NCI-H446 (cell line): ENCODE measurements at regions not wholly inside any gene's neighbourhood (a gene's known extent, or its start where the extent isn't known, plus 50 kb on each side); places are given as distances from the start of the nearest gene placed in this dataset.

ENCODE experiments used
- DNase-seq, 2 experiments: peaks; one replicate each; lab custom pipeline; 2025; lab: John Stamatoyannopoulos, UW

GRCh38 chr12:94749455-94749854 lies 99.1 kb upstream of the TMCC3 start:
- no peak for DNase-seq

GRCh38 chr12:94748726-94749421 lies 98.5 kb upstream of the TMCC3 start:
- no peak for DNase-seq

- peak in 1 of 2 experiments; percentile 27 for DNase-seq
Measured at GRCh38 chr12:94745562-94745961, 95.2 kb upstream of the TMCC3 start.

- no peak for DNase-seq
Measured at GRCh38 chr12:94743174-94743573, 92.8 kb upstream of the TMCC3 start.

- DNase-seq = no peak
Measured at GRCh38 chr12:94740601-94741362, 90.4 kb upstream of the TMCC3 start.

- DNase-seq = no peak
Measured at GRCh38 chr12:94736820-94737219, 86.5 kb upstream of the TMCC3 start.

GRCh38 chr12:94736004-94736403 lies 85.6 kb upstream of the TMCC3 start:
- no peak for DNase-seq

- DNase-seq = no peak
Measured at GRCh38 chr12:94733727-94734126, 83.4 kb upstream of the TMCC3 start.

GRCh38 chr12:94732367-94732990 lies 82.1 kb upstream of the TMCC3 start:
- DNase-seq = no peak

GRCh38 chr12:94731733-94732360 lies 81.5 kb upstream of the TMCC3 start:
- DNase-seq = no peak

GRCh38 chr12:94730847-94731246 lies 80.5 kb upstream of the TMCC3 start:
- DNase-seq = no peak

GRCh38 chr12:94726236-94726835 lies 76.0 kb upstream of the TMCC3 start:
- no peak for DNase-seq

- DNase-seq = peak in 1 of 2 experiments; percentile 7
Measured at GRCh38 chr12:94725375-94726168, 75.2 kb upstream of the TMCC3 start.

- no peak for DNase-seq
Measured at GRCh38 chr12:94722664-94723063, 72.3 kb upstream of the TMCC3 start.

- no peak for DNase-seq
Measured at GRCh38 chr12:94721173-94721572, 70.8 kb upstream of the TMCC3 start.

- DNase-seq = no peak
Measured at GRCh38 chr12:94718114-94718513, 67.8 kb upstream of the TMCC3 start.

- DNase-seq = no peak
Measured at GRCh38 chr12:94717656-94718055, 67.3 kb upstream of the TMCC3 start.

- DNase-seq = no peak
Measured at GRCh38 chr12:94717108-94717507, 66.8 kb upstream of the TMCC3 start.

- no peak for DNase-seq
Measured at GRCh38 chr12:94716339-94716738, 66.0 kb upstream of the TMCC3 start.

- no peak for DNase-seq
Measured at GRCh38 chr12:94714378-94715114, 64.2 kb upstream of the TMCC3 start.
